Neuronal stem cell (in vitro differentiated cells): ENCODE measurements at regions not wholly inside any gene's neighbourhood (a gene's known extent, or its start where the extent isn't known, plus 50 kb on each side); places are given as distances from the start of the nearest gene placed in this dataset.

Experiments used
- DNase-seq: peaks from one replicate; pipeline ENCODE4 v3.0.0-alpha.2; 2013; ENCODE audit warnings: low spot score
- H2AFZ ChIP-seq: one replicate; pipeline ENCODE4 v1.6.1; 2013; ENCODE audit warnings: mild to moderate bottlenecking, low read length, inconsistent platforms
- H2AK5ac ChIP-seq: 2 replicates; pipeline ENCODE4 v1.6.1; 2013; ENCODE audit warnings: low read depth, mild to moderate bottlenecking, inconsistent platforms, low read length, moderate library complexity, mixed read lengths
- H2BK120ac ChIP-seq: 2 replicates; pipeline ENCODE4 v1.6.1; 2013; ENCODE audit warnings: low read depth, mild to moderate bottlenecking, inconsistent platforms, low read length, moderate library complexity, mixed read lengths
- H2BK12ac ChIP-seq: one replicate; pipeline ENCODE4 v1.6.1; 2013; ENCODE audit warnings: low read length, inconsistent platforms
- H2BK15ac ChIP-seq: 2 replicates; pipeline ENCODE4 v1.6.1; 2013; ENCODE audit warnings: mild to moderate bottlenecking, low read length, inconsistent platforms, mixed read lengths
- H2BK5ac ChIP-seq: one replicate; pipeline ENCODE4 v1.6.1; 2013; ENCODE audit warnings: inconsistent platforms, mild to moderate bottlenecking, low read length, moderate library complexity
- H3K14ac ChIP-seq: one replicate; pipeline ENCODE4 v1.6.1; 2013; ENCODE audit warnings: low read length, inconsistent platforms
- H3K18ac ChIP-seq: 2 replicates; pipeline ENCODE4 v1.6.1; 2013; ENCODE audit warnings: low read length, inconsistent platforms
- H3K23ac ChIP-seq: 2 replicates; pipeline ENCODE4 v1.6.1; 2013; ENCODE audit warnings: low read depth, mild to moderate bottlenecking, mixed read lengths, low read length, inconsistent platforms; ENCODE audit not compliant: poor library complexity
- H3K27ac ChIP-seq: replicated peaks from 3 replicates; pipeline ENCODE4 v1.5.1; 2013; ENCODE audit warnings: low read length, inconsistent platforms
- H3K27me3 ChIP-seq, 3 experiments: 2 replicates each; pipeline ENCODE4 v1.6.1; 2013; ENCODE audit warnings: low read length in 3 of 3, mild to moderate bottlenecking in 2 of 3, inconsistent platforms in 1 of 3, low read depth in 1 of 3, mixed read lengths in 1 of 3, moderate library complexity in 1 of 3; ENCODE audit not compliant: control insufficient read depth in 3 of 3, insufficient read depth in 3 of 3
- H3K36me3 ChIP-seq, 2 donors: replicated peaks in 1 of 2; 2 replicates each; pipeline ENCODE4 v1.6.1; 2013; ENCODE audit warnings: low read length in 2 of 2; ENCODE audit not compliant: control insufficient read depth in 2 of 2, insufficient read depth in 2 of 2
- H3K4ac ChIP-seq: 2 replicates; pipeline ENCODE4 v1.6.1; 2013; ENCODE audit warnings: inconsistent platforms, mild to moderate bottlenecking, low read length, moderate library complexity
- H3K4me1 ChIP-seq, 2 donors: 1 replicate in 1 of 2; 2 replicates in 1 of 2; pipeline ENCODE4 v1.6.1; 2013; ENCODE audit warnings: low read length in 2 of 2, low read depth in 1 of 2; ENCODE audit not compliant: control insufficient read depth in 2 of 2, insufficient read depth in 1 of 2
- H3K4me2 ChIP-seq: one replicate; pipeline ENCODE4 v1.6.1; 2013; ENCODE audit warnings: mild to moderate bottlenecking, low read length, inconsistent platforms; ENCODE audit not compliant: insufficient read depth, poor library complexity, severe bottlenecking
- H3K4me3 ChIP-seq, 2 donors: 2 replicates each; pipeline ENCODE4 v1.5.1; 2013; ENCODE audit warnings: low read length in 2 of 2, mild to moderate bottlenecking in 2 of 2, inconsistent platforms in 1 of 2, moderate library complexity in 1 of 2
- H3K79me1 ChIP-seq: one replicate; pipeline ENCODE4 v1.6.1; 2013; ENCODE audit warnings: low read depth, mild to moderate bottlenecking, inconsistent platforms, low read length, moderate library complexity
- H3K9ac ChIP-seq: one replicate; pipeline ENCODE4 v1.6.1; 2013; ENCODE audit warnings: mild to moderate bottlenecking, low read depth, low read length, inconsistent platforms; ENCODE audit not compliant: poor library complexity
- H3K9me3 ChIP-seq, 2 donors: replicated peaks in 1 of 2; 2 replicates each; pipeline versions ENCODE3 to v1.6.1; 2013; ENCODE audit warnings: low read length in 2 of 2, mild to moderate bottlenecking in 2 of 2, inconsistent platforms in 1 of 2, low read depth in 1 of 2, mixed read lengths in 1 of 2, moderate library complexity in 1 of 2; ENCODE audit not compliant: control insufficient read depth in 2 of 2, insufficient read depth in 1 of 2
- H4K8ac ChIP-seq: one replicate; pipeline ENCODE4 v1.6.1; 2013; ENCODE audit warnings: low read depth, mild to moderate bottlenecking, inconsistent platforms, low read length, moderate library complexity
- H4K91ac ChIP-seq: one replicate; pipeline ENCODE4 v1.6.1; 2013; ENCODE audit warnings: low read length, low read depth, mild to moderate bottlenecking, inconsistent platforms; ENCODE audit not compliant: poor library complexity
- WGBS, 2 donors: extraction: QIAGEN DNeasy Blood & Tissue Kit; methylation state at CpG; one replicate each; pipeline ENCODE4 v1.1.7; 2013; ENCODE audit warnings: missing lambda C conversion rate in 2 of 2, mixed read lengths in 1 of 2; ENCODE audit not compliant: insufficient read length in 2 of 2, insufficient replicate concordance in 1 of 2; ENCODE audit errors: extremely low coverage in 2 of 2; 5-methylcytosine and 5-hydroxymethylcytosine counted together

DNA sequence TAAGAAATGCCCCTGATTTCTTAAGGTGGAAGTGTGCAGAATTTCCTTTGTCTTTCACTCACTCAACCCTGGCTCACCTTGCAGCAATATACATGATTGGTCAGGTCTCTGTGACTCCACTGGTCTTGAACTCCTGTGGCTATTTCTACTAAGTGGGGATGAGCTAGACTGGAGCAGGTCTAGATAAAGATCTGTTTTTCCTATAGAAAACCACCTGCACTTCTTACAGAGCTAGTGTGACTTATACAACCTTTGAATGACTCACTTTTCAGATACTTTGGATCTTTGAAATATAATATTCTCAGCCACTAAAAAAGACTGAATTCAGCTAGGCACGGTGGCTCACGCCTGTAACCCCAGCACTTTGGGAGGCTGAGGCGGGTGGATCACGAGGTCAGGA is 98.5 kb upstream of the KCTD1 start:
- no peaks in the 10 kb centered on the region for H3K79me1 ChIP-seq
- H3K27ac ChIP-seq, result no peak overlapping the region
- H4K91ac ChIP-seq, result no peak overlapping the region
- H3K14ac ChIP-seq, result no peak overlapping the region
- no peak overlapping the region for H2BK5ac ChIP-seq
- H3K18ac ChIP-seq, result no peak overlapping the region
- H3K4ac ChIP-seq, result no peak overlapping the region
- H2BK120ac ChIP-seq, result no peak overlapping the region
- H2AK5ac ChIP-seq, result no peak overlapping the region
- no peaks in the 10 kb centered on the region for H3K9me3 ChIP-seq
- H3K4me1 ChIP-seq, result peaks cover 3 to 4% of the 10 kb centered on the region in 2 donors
- no peaks in the 10 kb centered on the region for H3K36me3 ChIP-seq
- no peak overlapping the region for H3K23ac ChIP-seq
- no peak overlapping the region for H2BK12ac ChIP-seq
- WGBS, 2 donors, result no CpG with 5 or more reads among the region's 4 CpGs
- H2AFZ ChIP-seq, result no peak overlapping the region
- DNase-seq, result no peak
- H3K4me2 ChIP-seq, result no peak overlapping the region
- no peak overlapping the region for H3K9ac ChIP-seq
- no peak overlapping the region for H2BK15ac ChIP-seq
- H3K27me3 ChIP-seq, result no peaks in the 10 kb centered on the region
- no peak overlapping the region for H3K4me3 ChIP-seq
- no peak overlapping the region for H4K8ac ChIP-seq

DNA sequence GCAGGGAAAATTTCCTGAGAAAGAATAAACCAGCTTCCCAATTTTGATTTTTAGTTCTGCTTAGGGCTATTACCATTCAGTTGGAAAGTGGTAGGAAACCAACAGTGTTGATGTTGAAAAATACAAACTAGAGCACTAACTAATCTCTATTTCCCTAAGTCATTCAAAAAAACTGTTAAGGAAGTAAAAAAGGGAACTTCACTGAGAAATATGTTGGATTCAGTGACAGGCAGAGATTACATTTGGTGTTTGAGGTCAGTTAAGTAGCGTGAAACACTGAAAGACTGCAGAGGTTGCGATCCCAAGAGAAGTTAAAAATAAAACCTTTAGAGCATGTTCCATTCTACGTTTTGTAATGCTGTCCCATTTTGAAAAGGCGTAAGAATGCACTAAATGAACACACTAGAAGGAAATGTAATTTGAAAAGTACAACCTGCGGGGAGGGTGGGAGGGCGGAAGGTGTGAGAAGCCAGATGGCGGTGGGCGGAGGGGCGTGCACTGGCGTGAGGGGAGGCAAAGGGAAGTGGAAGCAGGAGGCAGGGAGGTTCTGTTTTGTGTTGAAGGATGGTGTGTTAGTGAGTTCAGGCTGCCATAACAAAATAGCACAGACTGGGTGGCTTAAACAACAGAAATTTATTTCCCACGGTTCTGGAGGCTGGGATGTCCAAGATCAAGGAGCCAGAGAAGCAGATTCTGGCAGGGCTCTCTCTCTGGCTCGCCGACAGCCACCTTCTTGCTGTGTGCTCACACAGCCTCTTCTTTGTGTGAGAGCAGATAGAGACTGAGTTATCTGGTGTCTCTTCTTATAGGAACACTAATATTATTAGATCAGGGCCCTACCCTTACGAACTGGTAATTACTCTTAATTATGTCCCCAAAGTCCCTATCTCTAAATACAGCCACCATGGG is 94.3 kb upstream of the KCTD1 start:
- no peak overlapping the region for H3K14ac ChIP-seq
- no peak overlapping the region for H2AK5ac ChIP-seq
- no peak overlapping the region for H4K91ac ChIP-seq
- no peak overlapping the region for H3K9ac ChIP-seq
- H3K4ac ChIP-seq, result no peak overlapping the region
- no peak overlapping the region for H3K4me2 ChIP-seq
- H2BK120ac ChIP-seq, result no peak overlapping the region
- no peaks in the 10 kb centered on the region for H3K36me3 ChIP-seq
- H2AFZ ChIP-seq, result no peak overlapping the region
- no peak overlapping the region for H2BK15ac ChIP-seq
- H3K4me1 ChIP-seq, result peaks cover 0 to 4% of the 10 kb centered on the region in 2 donors
- DNase-seq, result no peak
- no peak overlapping the region for H3K23ac ChIP-seq
- H2BK12ac ChIP-seq, result no peak overlapping the region
- no CpG with 5 or more reads among the region's 14 CpGs for WGBS, 2 donors
- H4K8ac ChIP-seq, result no peak overlapping the region
- no peak overlapping the region for H3K4me3 ChIP-seq
- H3K79me1 ChIP-seq, result no peaks in the 10 kb centered on the region
- no peak overlapping the region for H2BK5ac ChIP-seq
- H3K9me3 ChIP-seq, result no peaks in the 10 kb centered on the region
- no peak overlapping the region for H3K18ac ChIP-seq
- no peak overlapping the region for H3K27ac ChIP-seq
- no peaks in the 10 kb centered on the region for H3K27me3 ChIP-seq

DNA sequence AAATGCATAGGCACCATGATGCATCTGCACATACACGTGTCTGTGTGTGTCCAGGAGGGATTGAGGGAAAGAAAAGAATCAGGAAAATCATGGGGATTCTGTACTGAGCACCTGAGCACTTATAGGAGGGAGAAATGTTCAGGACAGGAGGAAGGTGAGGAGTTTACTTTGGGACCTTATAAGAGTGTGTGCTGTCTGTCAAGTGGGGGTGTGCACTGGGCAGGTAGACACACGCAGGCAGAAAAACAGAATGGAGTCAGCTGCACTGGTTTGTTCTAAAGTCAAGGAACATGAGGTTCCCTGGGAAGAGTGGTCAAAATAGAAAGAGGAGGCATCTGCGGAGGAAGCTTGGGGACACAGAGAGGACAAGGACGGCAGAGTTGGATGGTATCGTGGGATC is 92.2 kb upstream of the KCTD1 start:
- DNase-seq, result no peak
- peaks cover 3 to 5% of the 10 kb centered on the region in 2 donors for H3K4me1 ChIP-seq
- WGBS, 2 donors, result no CpG with 5 or more reads among the region's 5 CpGs
- no peak overlapping the region for H4K91ac ChIP-seq
- no peak overlapping the region for H2AK5ac ChIP-seq
- no peak overlapping the region for H3K14ac ChIP-seq
- no peak overlapping the region for H2BK15ac ChIP-seq
- no peaks in the 10 kb centered on the region for H3K27me3 ChIP-seq
- no peak overlapping the region for H3K4me3 ChIP-seq
- H3K4me2 ChIP-seq, result no peak overlapping the region
- H2BK5ac ChIP-seq, result no peak overlapping the region
- H3K18ac ChIP-seq, result no peak overlapping the region
- H2BK120ac ChIP-seq, result no peak overlapping the region
- no peak overlapping the region for H3K9ac ChIP-seq
- H3K23ac ChIP-seq, result no peak overlapping the region
- H3K79me1 ChIP-seq, result no peaks in the 10 kb centered on the region
- H3K27ac ChIP-seq, result no peak overlapping the region
- no peak overlapping the region for H4K8ac ChIP-seq
- no peak overlapping the region for H2AFZ ChIP-seq
- no peak overlapping the region for H3K4ac ChIP-seq
- H2BK12ac ChIP-seq, result no peak overlapping the region
- H3K36me3 ChIP-seq, result no peaks in the 10 kb centered on the region
- H3K9me3 ChIP-seq, result no peaks in the 10 kb centered on the region

GRCh38 chr18:26639149-26639548 is 90.8 kb upstream of the KCTD1 start:
- H3K18ac ChIP-seq, result no peak overlapping the region
- no CpG with 5 or more reads among the region's 7 CpGs for WGBS, 2 donors
- no peak overlapping the region for H2AFZ ChIP-seq

More at GRCh38 chr18:26639149-26639548, 90.8 kb upstream of the KCTD1 start:
- Histone ChIP-seq H3K36me3 (no peaks in the 10 kb centered on the region), H3K14ac (no peak overlapping the region), H2AK5ac (no peak overlapping the region), H3K4me3 (no peak overlapping the region), H3K9ac (no peak overlapping the region), H3K23ac (no peak overlapping the region), H3K4ac (no peak overlapping the region), H2BK15ac (no peak overlapping the region), H3K27ac (no peak overlapping the region), H3K4me1 (peaks cover 3 to 5% of the 10 kb centered on the region in 2 donors), H3K27me3 (no peaks in the 10 kb centered on the region), H4K8ac (no peak overlapping the region), H3K9me3 (no peaks in the 10 kb centered on the region), H3K79me1 (no peaks in the 10 kb centered on the region), H4K91ac (no peak overlapping the region), H3K4me2 (no peak overlapping the region), H2BK5ac (no peak overlapping the region), H2BK12ac (no peak overlapping the region), H2BK120ac (no peak overlapping the region)
- DNase-seq, result no peak
